ELF-1 (cell line): ENCODE measurements at regions not wholly inside any gene's neighbourhood (a gene's known extent, or its start where the extent isn't known, plus 50 kb on each side); places are given as distances from the start of the nearest gene placed in this dataset.
A peak's percentile ranks its signal among the peaks of the same experiment; 100 is the strongest.

Experiments used
- DNase-seq: peaks from one replicate; pipeline ENCODE4 v3.0.0-alpha.2; 2016; ENCODE audit warnings: low read depth, low spot score

DNA sequence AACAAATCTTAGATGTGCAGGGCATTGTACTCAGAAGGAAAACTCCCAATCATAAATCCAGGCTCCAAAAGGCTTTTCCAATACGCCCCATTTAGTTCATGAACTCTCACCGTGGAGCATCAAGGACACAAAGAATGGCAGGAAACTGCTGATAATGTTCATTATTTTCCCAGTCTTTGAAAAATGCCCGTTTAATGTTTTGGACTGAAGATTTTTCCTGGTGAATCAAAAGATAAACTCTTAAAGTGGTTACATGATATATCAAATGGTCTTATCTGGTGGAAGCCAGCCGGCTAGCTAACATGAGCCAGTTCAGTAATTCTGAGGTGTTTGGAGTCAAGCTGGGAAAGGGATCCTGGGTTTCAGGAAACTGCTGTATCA lies 62.1 kb upstream of the AP1S2 start:
- DNase-seq: no peak

- DNase-seq: no peak
Observed at GRCh38 chrX:15915959-15916703, 61.5 kb upstream of the AP1S2 start.

DNA sequence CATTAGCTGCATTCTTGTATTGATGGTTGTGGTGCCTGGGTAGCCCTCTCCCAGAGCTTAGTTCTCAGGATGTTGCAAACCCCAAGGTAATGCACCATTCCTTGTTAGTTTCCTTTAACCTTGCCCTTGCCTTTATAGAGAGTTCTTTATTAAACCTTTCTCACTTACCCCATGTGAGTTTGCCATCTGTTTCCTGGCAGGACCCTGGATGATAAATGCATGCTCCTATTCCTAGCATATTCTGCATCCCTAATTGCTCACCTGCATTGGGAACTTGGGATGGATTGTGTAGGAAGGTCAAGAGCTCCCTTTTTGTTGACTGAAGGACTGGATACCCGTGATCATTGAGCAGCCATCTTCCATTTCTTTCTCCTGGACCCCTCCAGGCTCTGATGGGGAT lies 59.9 kb upstream of the AP1S2 start:
- no peak for DNase-seq

- no peak for DNase-seq
Observed at GRCh38 chrX:15913146-15913545, 58.5 kb upstream of the AP1S2 start.

DNA sequence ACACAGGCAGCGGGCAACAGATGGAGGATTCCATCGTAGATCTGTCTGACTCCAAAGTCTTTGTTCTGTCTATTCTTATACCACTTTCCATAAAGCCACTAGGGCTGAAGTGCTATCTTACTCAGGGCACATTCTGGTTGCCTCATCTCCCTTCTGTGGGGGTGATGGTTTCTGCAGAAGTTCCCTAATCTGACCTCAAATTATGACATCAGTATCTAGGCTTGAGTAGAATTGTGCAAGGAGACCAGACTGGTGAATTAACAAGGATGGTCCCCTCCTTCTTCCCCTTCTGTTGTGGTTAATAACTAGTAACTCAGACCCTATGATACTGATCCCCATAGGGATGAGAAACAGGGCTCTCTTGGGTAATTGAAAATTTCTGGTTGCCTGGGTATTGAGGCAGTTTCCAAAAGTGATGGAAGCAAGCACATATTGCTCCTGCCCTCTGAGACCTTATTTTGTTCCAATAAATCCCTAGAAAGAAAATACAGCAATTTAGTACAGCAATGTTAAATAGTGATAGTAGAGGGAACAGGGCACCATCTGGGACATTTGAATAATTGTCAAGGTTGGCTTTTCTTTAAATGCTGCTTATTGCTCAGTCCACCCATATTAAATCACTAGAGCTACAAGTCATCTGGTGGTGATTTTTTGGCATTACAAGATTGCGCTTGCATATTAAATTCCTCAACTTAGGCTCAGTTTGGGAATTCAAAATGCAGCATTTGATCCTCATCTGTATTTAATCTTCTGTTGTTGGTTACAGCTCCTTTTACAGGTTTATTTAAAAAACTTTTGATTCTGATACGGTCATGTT lies 57.3 kb upstream of the AP1S2 start:
- DNase-seq: no peak

DNA sequence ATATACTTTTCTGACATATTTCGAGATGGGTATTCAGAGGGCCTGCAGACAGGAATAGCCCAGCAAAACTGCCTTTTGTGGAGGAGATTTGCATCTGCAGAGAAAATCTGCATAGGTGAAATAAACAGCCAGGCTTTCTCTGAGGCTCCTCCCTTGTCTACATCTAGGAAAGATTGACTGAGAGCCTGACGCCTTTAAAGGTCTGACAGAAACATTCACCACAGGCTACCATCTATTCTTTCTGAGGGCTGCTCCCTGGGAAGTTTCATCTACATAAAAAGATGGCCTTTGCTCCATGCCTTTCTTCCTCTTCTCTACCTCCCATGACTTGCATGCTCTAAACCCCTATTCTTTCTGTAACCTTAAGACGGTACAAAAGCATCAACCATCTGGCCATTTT lies 55.0 kb upstream of the AP1S2 start:
- peak; percentile 67 for DNase-seq

DNA sequence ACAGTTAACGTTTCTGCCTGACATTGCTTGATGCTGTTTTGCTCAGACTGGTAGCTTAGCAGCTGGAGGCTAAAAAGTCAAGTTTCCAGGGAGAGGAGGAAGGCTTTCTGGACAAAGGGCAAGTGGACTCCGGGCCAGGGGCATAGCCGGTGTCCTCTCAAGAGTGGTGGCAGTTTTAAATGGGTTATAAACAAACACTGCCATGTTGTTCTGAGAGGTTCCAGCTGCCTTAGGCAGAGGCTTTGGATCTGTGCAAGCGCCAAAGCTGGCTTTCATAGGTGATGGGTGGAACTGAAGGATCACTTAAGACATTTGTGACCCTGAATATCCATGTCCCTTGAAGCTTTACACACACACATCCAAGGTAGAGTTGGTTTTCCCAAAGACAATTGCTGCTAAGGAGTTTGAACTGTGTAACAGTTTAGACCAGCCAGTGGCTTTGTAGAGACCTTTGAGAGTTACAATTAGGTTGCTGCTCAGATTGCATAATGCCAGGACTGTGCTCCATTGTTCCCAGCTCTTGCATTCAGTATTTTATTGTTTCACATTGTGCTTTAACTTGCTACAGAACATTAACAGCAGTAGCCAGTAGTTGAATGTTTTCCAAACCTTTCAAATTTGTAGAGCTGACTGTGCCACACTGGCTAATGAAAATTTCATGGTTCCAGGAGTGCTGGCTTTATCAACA lies 54.1 kb upstream of the AP1S2 start:
- peak; percentile 31 for DNase-seq

DNA sequence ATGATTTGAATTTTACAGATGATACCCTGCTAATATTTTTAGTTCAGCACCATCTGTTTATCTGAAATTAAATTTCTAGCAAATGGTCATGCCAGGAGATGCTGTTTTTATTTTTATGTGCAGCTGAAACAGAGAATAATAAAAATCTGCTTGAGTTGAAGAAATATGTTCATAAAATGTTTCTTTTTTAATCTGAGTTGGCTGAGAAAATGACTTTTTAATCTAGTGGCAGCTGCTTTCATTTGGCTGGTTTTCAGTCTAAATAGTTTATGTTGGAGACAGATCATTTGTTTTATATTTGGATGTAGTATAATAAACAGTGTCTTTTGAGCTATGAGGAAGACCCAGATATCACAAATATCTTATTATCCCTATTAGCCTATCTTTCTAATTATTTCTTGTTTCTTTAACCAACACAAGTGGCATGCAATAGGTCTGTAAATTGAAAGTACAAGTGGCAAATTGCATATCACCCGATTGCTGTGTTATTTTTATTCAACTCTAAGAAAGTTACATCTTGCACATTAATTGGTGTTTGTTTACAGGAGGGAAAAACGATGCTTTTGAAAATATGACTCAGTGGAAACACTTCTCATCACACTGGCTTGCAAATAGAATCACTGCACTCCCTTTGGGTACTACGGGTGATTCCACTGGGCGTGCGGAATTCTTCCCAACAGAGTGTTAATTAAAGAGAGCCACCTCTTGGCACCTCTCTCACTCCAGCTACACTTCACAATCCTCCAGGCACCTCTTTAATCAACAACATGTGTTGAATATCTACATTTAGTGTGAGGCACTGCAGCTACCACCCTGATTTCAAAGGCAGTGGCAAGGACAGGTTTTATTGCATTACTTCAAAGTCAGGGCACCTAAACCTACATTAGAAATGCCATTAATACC lies 51.7 kb upstream of the AP1S2 start:
- no peak for DNase-seq
